Mammary epithelial cell (primary cell): ENCODE measurements at regions not wholly inside any gene's neighbourhood (a gene's known extent, or its start where the extent isn't known, plus 50 kb on each side); places are given as distances from the start of the nearest gene placed in this dataset.

Experiments used
- EZH2 ChIP-seq: IDR thresholded peaks from 2 replicates; pipeline ENCODE4 v1.6.1; 2012; ENCODE audit warnings: low read length, inconsistent platforms, borderline replicate concordance
- TF ChIP-seq, protein P1 (sequence below), 2 donors: IDR thresholded peaks in 1 of 2; conservative IDR thresholded peaks in 1 of 2; 2 replicates each; pipeline ENCODE4 v1.5.1; 2011 to 2012; ENCODE audit warnings: inconsistent platforms in 2 of 2, low read length in 2 of 2, mild to moderate bottlenecking in 2 of 2, control low read depth in 1 of 2, low read depth in 1 of 2; ENCODE audit not compliant: insufficient read depth in 1 of 2; ENCODE audit errors: extremely low read depth in 1 of 2

DNA sequence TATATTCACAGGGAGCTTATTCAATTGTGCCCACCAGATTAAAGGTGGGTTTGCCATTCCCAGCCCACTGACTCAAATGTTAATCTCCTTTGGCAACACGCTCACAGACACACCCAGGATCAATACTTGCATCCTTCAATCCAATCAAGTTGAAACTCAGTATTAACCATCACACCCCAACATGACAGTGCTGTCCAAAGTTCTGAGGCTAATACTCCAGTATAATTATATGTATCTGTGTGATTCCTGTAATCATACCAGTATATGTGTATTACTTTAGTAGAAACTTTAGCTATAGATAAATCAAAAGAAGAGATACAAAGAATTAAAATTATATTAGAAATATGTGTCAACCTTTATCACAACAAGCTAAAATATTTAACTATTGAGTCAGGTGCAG, 1166.0 kb downstream of the ZPLD1 start:
- TF ChIP-seq, protein P1, sequence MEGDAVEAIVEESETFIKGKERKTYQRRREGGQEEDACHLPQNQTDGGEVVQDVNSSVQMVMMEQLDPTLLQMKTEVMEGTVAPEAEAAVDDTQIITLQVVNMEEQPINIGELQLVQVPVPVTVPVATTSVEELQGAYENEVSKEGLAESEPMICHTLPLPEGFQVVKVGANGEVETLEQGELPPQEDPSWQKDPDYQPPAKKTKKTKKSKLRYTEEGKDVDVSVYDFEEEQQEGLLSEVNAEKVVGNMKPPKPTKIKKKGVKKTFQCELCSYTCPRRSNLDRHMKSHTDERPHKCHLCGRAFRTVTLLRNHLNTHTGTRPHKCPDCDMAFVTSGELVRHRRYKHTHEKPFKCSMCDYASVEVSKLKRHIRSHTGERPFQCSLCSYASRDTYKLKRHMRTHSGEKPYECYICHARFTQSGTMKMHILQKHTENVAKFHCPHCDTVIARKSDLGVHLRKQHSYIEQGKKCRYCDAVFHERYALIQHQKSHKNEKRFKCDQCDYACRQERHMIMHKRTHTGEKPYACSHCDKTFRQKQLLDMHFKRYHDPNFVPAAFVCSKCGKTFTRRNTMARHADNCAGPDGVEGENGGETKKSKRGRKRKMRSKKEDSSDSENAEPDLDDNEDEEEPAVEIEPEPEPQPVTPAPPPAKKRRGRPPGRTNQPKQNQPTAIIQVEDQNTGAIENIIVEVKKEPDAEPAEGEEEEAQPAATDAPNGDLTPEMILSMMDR (conservative IDR thresholded peaks at IDR 0.05 in 1 of 2, IDR thresholded peaks at IDR 0.05 in 1 of 2; ENCODE audit: extremely low read depth in 1 of 2, insufficient read depth in 1 of 2, low read depth in 1 of 2, low read length in 2 of 2) = no peak
- no peak for TF ChIP-seq EZH2
